Ishikawa (cell line): ENCODE measurements at regions not wholly inside any gene's neighbourhood (a gene's known extent, or its start where the extent isn't known, plus 50 kb on each side); places are given as distances from the start of the nearest gene placed in this dataset.

Experiments used
- CEBPB ChIP-seq: IDR thresholded peaks from 2 replicates; pipeline ENCODE4 v1.6.1; 2012
- CREB1 ChIP-seq: IDR thresholded peaks from 2 replicates; pipeline ENCODE4 v1.6.1; 2012; ENCODE audit warnings: low read depth
- EGR1 ChIP-seq: IDR thresholded peaks from 2 replicates; pipeline ENCODE4 v1.6.1; 2012
- EP300 ChIP-seq: IDR thresholded peaks from 2 replicates; pipeline ENCODE4 v1.6.1; 2012; ENCODE audit warnings: borderline replicate concordance
- FOXM1 ChIP-seq: IDR thresholded peaks from 2 replicates; pipeline ENCODE4 v1.6.1; 2012; ENCODE audit warnings: low read depth, borderline replicate concordance
- MAX ChIP-seq: IDR thresholded peaks from 2 replicates; pipeline ENCODE4 v1.6.1; 2012
- NFIC ChIP-seq: IDR thresholded peaks from 2 replicates; pipeline ENCODE4 v1.6.1; 2012
- RAD21 ChIP-seq: IDR thresholded peaks from 2 replicates; pipeline ENCODE4 v1.6.1; 2012; ENCODE audit warnings: low read depth
- REST ChIP-seq: IDR thresholded peaks from 2 replicates; pipeline ENCODE4 v1.6.1; 2012; ENCODE audit warnings: low read depth, mild to moderate bottlenecking
- TAF1 ChIP-seq: IDR thresholded peaks from 2 replicates; pipeline ENCODE4 v1.6.1; 2012; ENCODE audit warnings: low read depth, mild to moderate bottlenecking
- TCF12 ChIP-seq: IDR thresholded peaks from 2 replicates; pipeline ENCODE4 v1.6.1; 2012; ENCODE audit warnings: low read depth
- TEAD4 ChIP-seq: IDR thresholded peaks from 2 replicates; pipeline ENCODE4 v1.6.1; 2012
- USF1 ChIP-seq: IDR thresholded peaks from 2 replicates; pipeline ENCODE4 v1.6.1; 2012
- YY1 ChIP-seq: IDR thresholded peaks from 2 replicates; pipeline ENCODE4 v1.6.1; 2012; ENCODE audit warnings: low read depth
- ZBTB7A ChIP-seq: IDR thresholded peaks from 2 replicates; pipeline ENCODE4 v1.6.1; 2012; ENCODE audit warnings: low read depth

- TF ChIP-seq FOXM1: no peak
- TF ChIP-seq EP300: no peak
- no peak for TF ChIP-seq NFIC
- no peak for TF ChIP-seq REST
- TF ChIP-seq CEBPB: no peak
- TF ChIP-seq EGR1: no peak
- no peak for TF ChIP-seq TEAD4
- TF ChIP-seq MAX: no peak
These were observed 135.2 kb upstream of the SETBP1 start for GRCh38 chr18:44545359-44545985.

GRCh38 chr18:44546954-44547353, 133.7 kb upstream of the SETBP1 start:
- TF ChIP-seq USF1 (no peak), TCF12 (no peak), TAF1 (no peak), CREB1 (no peak), RAD21 (no peak), NFIC (no peak), ZBTB7A (no peak), FOXM1 (no peak)

- TF ChIP-seq EGR1 (no peak), FOXM1 (no peak), REST (no peak), USF1 (no peak), YY1 (no peak), MAX (no peak), EP300 (no peak), CREB1 (no peak), CEBPB (no peak), TAF1 (no peak), TCF12 (no peak), NFIC (no peak), TEAD4 (no peak), RAD21 (no peak), ZBTB7A (no peak)
These were observed 132.1 kb upstream of the SETBP1 start for GRCh38 chr18:44548291-44549221.

GRCh38 chr18:44552706-44553105, 128.0 kb upstream of the SETBP1 start:
- no peak for TF ChIP-seq USF1
- TF ChIP-seq TAF1: no peak
- TF ChIP-seq EGR1: no peak
- no peak for TF ChIP-seq NFIC
- TF ChIP-seq FOXM1: no peak
- no peak for TF ChIP-seq CEBPB
- TF ChIP-seq TCF12: no peak
- TF ChIP-seq REST: no peak
- TF ChIP-seq CREB1: no peak
- no peak for TF ChIP-seq EP300
- TF ChIP-seq ZBTB7A: no peak
- TF ChIP-seq TEAD4: no peak
- TF ChIP-seq YY1: no peak
- no peak for TF ChIP-seq MAX
- no peak for TF ChIP-seq RAD21
